Activated naive CD4-positive, alpha-beta T cell treated with anti-CD3 and anti-CD28 coated beads for 36 hours (primary cell): ENCODE measurements at regions not wholly inside any gene's neighbourhood (a gene's known extent, or its start where the extent isn't known, plus 50 kb on each side); places are given as distances from the start of the nearest gene placed in this dataset.

Experiments
- CTCF ChIA-PET: fragments of 350-600 bp; sonication (Branson Sonifier 250); formaldehyde crosslinking; loops from one replicate; lab custom pipeline; 2021; ENCODE audit warnings: antibody characterized with exemption; lab: Charles Lee
- DNase-seq: peaks from one replicate; pipeline ENCODE4 v3.0.0-alpha.2; 2020
- H3K27ac Mint-ChIP-seq: one replicate; pipeline ENCODE4 v1.8.0; 2021; ENCODE audit warnings: mild to moderate bottlenecking, mixed read lengths
- H3K27me3 Mint-ChIP-seq: one replicate; pipeline ENCODE4 v1.8.0; 2021; ENCODE audit warnings: low read depth, mixed read lengths
- H3K36me3 Mint-ChIP-seq: one replicate; pipeline ENCODE4 v1.8.0; 2021; ENCODE audit warnings: low read depth, mixed read lengths
- H3K4me1 Mint-ChIP-seq: one replicate; pipeline ENCODE4 v1.8.0; 2021; ENCODE audit warnings: low read depth, mixed read lengths
- H3K4me3 Mint-ChIP-seq: one replicate; pipeline ENCODE4 v1.8.0; 2021; ENCODE audit warnings: mild to moderate bottlenecking, moderate library complexity, mixed read lengths
- H3K9me3 Mint-ChIP-seq: one replicate; pipeline ENCODE4 v1.8.0; 2021; ENCODE audit warnings: mixed read lengths
- intact Hi-C: fragments of 100-400 bp; cut with micrococcal nuclease; formaldehyde crosslinking; loops from one replicate; pipeline ENCODE4 v1.15.1; 2023

GRCh38 chr9:113711251-113711650 lies 164.9 kb upstream of the ZNF618 start:
- Mint-ChIP-seq H3K27me3 (peaks cover 12% of the 10 kb centered on the region), H3K36me3 (no peaks in the 10 kb centered on the region), H3K9me3 (no peaks in the 10 kb centered on the region), H3K4me1 (no peaks in the 10 kb centered on the region), H3K4me3 (no peak overlapping the region), H3K27ac (no peak overlapping the region)
- intact Hi-C loops, result no loop called here
- DNase-seq, result no peak
- CTCF ChIA-PET, result no interaction called here

GRCh38 chr9:113712053-113712452 lies 164.1 kb upstream of the ZNF618 start:
- peaks cover 12% of the 10 kb centered on the region for H3K27me3 Mint-ChIP-seq
- CTCF ChIA-PET, result no interaction called here
- DNase-seq, result no peak
- H3K9me3 Mint-ChIP-seq, result peaks cover 2% of the 10 kb centered on the region
- no peak overlapping the region for H3K4me3 Mint-ChIP-seq
- H3K27ac Mint-ChIP-seq, result no peak overlapping the region
- H3K36me3 Mint-ChIP-seq, result no peaks in the 10 kb centered on the region
- H3K4me1 Mint-ChIP-seq, result no peaks in the 10 kb centered on the region
- intact Hi-C loops, result no loop called here

- no peaks in the 10 kb centered on the region for H3K4me1 Mint-ChIP-seq
- H3K36me3 Mint-ChIP-seq, result no peaks in the 10 kb centered on the region
- DNase-seq, result no peak
- no peak overlapping the region for H3K27ac Mint-ChIP-seq
- peaks cover 2% of the 10 kb centered on the region for H3K9me3 Mint-ChIP-seq
- intact Hi-C loops, result no loop called here
- no peak overlapping the region for H3K4me3 Mint-ChIP-seq
- CTCF ChIA-PET, result no interaction called here
- H3K27me3 Mint-ChIP-seq, result peaks cover 13% of the 10 kb centered on the region
Observed at GRCh38 chr9:113715086-113715485, 161.0 kb upstream of the ZNF618 start.

GRCh38 chr9:113719919-113720318 lies 156.2 kb upstream of the ZNF618 start:
- H3K36me3 Mint-ChIP-seq, result no peaks in the 10 kb centered on the region
- peaks cover 2% of the 10 kb centered on the region for H3K9me3 Mint-ChIP-seq
- H3K4me3 Mint-ChIP-seq, result no peak overlapping the region
- no peak overlapping the region for H3K27ac Mint-ChIP-seq
- H3K4me1 Mint-ChIP-seq, result no peaks in the 10 kb centered on the region
- CTCF ChIA-PET, result interaction anchor here (1.1 kb wide), 1 partner anchor 18 kb away, joined by 3 read pairs; no protein-coding TSS in a partner anchor
- H3K27me3 Mint-ChIP-seq, result peaks cover 17% of the 10 kb centered on the region
- DNase-seq, result no peak
- intact Hi-C loops, result no loop called here

GRCh38 chr9:113720495-113720894 lies 155.6 kb upstream of the ZNF618 start:
- intact Hi-C loops, result no loop called here
- CTCF ChIA-PET, result interaction anchor here (1.1 kb wide), 1 partner anchor 17 kb away, joined by 3 read pairs; no protein-coding TSS in a partner anchor
- peaks cover 17% of the 10 kb centered on the region for H3K27me3 Mint-ChIP-seq
- peaks cover 2% of the 10 kb centered on the region for H3K9me3 Mint-ChIP-seq
- no peaks in the 10 kb centered on the region for H3K36me3 Mint-ChIP-seq
- H3K4me3 Mint-ChIP-seq, result no peak overlapping the region
- DNase-seq, result no peak
- H3K4me1 Mint-ChIP-seq, result no peaks in the 10 kb centered on the region
- H3K27ac Mint-ChIP-seq, result no peak overlapping the region

GRCh38 chr9:113721856-113722255 lies 154.3 kb upstream of the ZNF618 start:
- H3K27ac Mint-ChIP-seq, result no peak overlapping the region
- H3K27me3 Mint-ChIP-seq, result peaks cover 17% of the 10 kb centered on the region
- H3K4me1 Mint-ChIP-seq, result no peaks in the 10 kb centered on the region
- no peak for DNase-seq
- H3K36me3 Mint-ChIP-seq, result no peaks in the 10 kb centered on the region
- H3K4me3 Mint-ChIP-seq, result no peak overlapping the region
- intact Hi-C loops, result no loop called here
- H3K9me3 Mint-ChIP-seq, result no peaks in the 10 kb centered on the region
- CTCF ChIA-PET, result no interaction called here

- Mint-ChIP-seq H3K27ac (no peak overlapping the region), H3K36me3 (no peaks in the 10 kb centered on the region), H3K27me3 (peaks cover 12% of the 10 kb centered on the region), H3K9me3 (peaks cover 2% of the 10 kb centered on the region), H3K4me3 (no peak overlapping the region), H3K4me1 (no peaks in the 10 kb centered on the region)
- intact Hi-C loops, result no loop called here
- DNase-seq, result no peak
- CTCF ChIA-PET, result no interaction called here
Observed at GRCh38 chr9:113724202-113724601, 151.9 kb upstream of the ZNF618 start.

- Mint-ChIP-seq H3K4me3 (no peak overlapping the region), H3K36me3 (no peaks in the 10 kb centered on the region), H3K9me3 (peaks cover 11% of the 10 kb centered on the region), H3K27ac (no peak overlapping the region), H3K27me3 (peaks cover 4% of the 10 kb centered on the region), H3K4me1 (no peaks in the 10 kb centered on the region)
- no peak for DNase-seq
- CTCF ChIA-PET, result no interaction called here
- intact Hi-C loops, result no loop called here
Observed at GRCh38 chr9:113728989-113729388, 147.1 kb upstream of the ZNF618 start.

GRCh38 chr9:113734826-113735225 lies 141.3 kb upstream of the ZNF618 start:
- CTCF ChIA-PET, result no interaction called here
- H3K9me3 Mint-ChIP-seq, result peaks cover 8% of the 10 kb centered on the region
- no peak overlapping the region for H3K4me3 Mint-ChIP-seq
- intact Hi-C loops, result no loop called here
- no peak for DNase-seq
- no peaks in the 10 kb centered on the region for H3K4me1 Mint-ChIP-seq
- H3K27me3 Mint-ChIP-seq, result peaks cover 10% of the 10 kb centered on the region
- no peak overlapping the region for H3K27ac Mint-ChIP-seq
- H3K36me3 Mint-ChIP-seq, result no peaks in the 10 kb centered on the region

- Mint-ChIP-seq H3K4me1 (no peaks in the 10 kb centered on the region), H3K27ac (no peak overlapping the region), H3K36me3 (no peaks in the 10 kb centered on the region), H3K9me3 (no peaks in the 10 kb centered on the region), H3K27me3 (peaks cover 16% of the 10 kb centered on the region), H3K4me3 (no peak overlapping the region)
- intact Hi-C loops, result loop anchor here (1.0 kb wide), 2 partner anchors 139 to 226 kb away; partner anchors contain the start of gene ZNF618
- DNase-seq, result peak; percentile 55
- CTCF ChIA-PET, result interaction anchor here (0.6 to 1.5 kb wide), 3 partner anchors 17 to 139 kb away, joined by 3 read pairs; no protein-coding TSS in a partner anchor
Observed at GRCh38 chr9:113737517-113738271, 138.4 kb upstream of the ZNF618 start.

- no peak overlapping the region for H3K27ac Mint-ChIP-seq
- no peaks in the 10 kb centered on the region for H3K36me3 Mint-ChIP-seq
- intact Hi-C loops, result no loop called here
- H3K9me3 Mint-ChIP-seq, result no peaks in the 10 kb centered on the region
- CTCF ChIA-PET, result interaction anchor here (1.5 kb wide), 1 partner anchor 18 kb away, joined by 3 read pairs; no protein-coding TSS in a partner anchor
- no peak for DNase-seq
- no peaks in the 10 kb centered on the region for H3K4me1 Mint-ChIP-seq
- H3K27me3 Mint-ChIP-seq, result peaks cover 18% of the 10 kb centered on the region
- no peak overlapping the region for H3K4me3 Mint-ChIP-seq
Observed at GRCh38 chr9:113738496-113738892, 137.6 kb upstream of the ZNF618 start.

GRCh38 chr9:113738893-113739604 lies 137.1 kb upstream of the ZNF618 start:
- Mint-ChIP-seq H3K36me3 (no peaks in the 10 kb centered on the region), H3K4me1 (no peaks in the 10 kb centered on the region), H3K9me3 (no peaks in the 10 kb centered on the region), H3K27me3 (peaks cover 15% of the 10 kb centered on the region), H3K4me3 (no peak overlapping the region), H3K27ac (no peak overlapping the region)
- intact Hi-C loops, result no loop called here
- no peak for DNase-seq
- CTCF ChIA-PET, result no interaction called here
